ENCODE measurements at regions not wholly inside any gene's neighbourhood (a gene's known extent, or its start where the extent isn't known, plus 50 kb on each side); places are given as distances from the start of the nearest gene placed in this dataset.

- no peak overlapping the region for H3K27ac ChIP-seq (ENCODE audit: low read depth in 1 of 2, low read length in 2 of 2)
- DNase-seq (ENCODE audit: low spot score): no peak
- H3K9me3 ChIP-seq (ENCODE audit: control insufficient read depth in 4 of 4, low read length in 3 of 4): no peaks in the 10 kb centered on the region
- H3K36me3 ChIP-seq (ENCODE audit: control insufficient read depth in 4 of 4, insufficient read depth in 3 of 4, low read depth in 1 of 4, low read length in 3 of 4): no peaks in the 10 kb centered on the region
- no peaks in the 10 kb centered on the region for H3K4me1 ChIP-seq (ENCODE audit: control insufficient read depth in 4 of 4, insufficient read depth in 4 of 4, low read length in 3 of 4)
- TF ChIP-seq FOXA2 (IDR thresholded peaks at IDR 0.05): no peak
- no peak for TF ChIP-seq JUND (IDR thresholded peaks at IDR 0.05)
- TF ChIP-seq CTCF (IDR thresholded peaks at IDR 0.05; ENCODE audit: low read depth, low read length, missing input control): no peak
- TF ChIP-seq NR2F2 (IDR thresholded peaks at IDR 0.05): no peak
- no peak for TF ChIP-seq RXRA (IDR thresholded peaks at IDR 0.05)
- no peak for TF ChIP-seq HNF4G (IDR thresholded peaks at IDR 0.05)
- TF ChIP-seq MAX (IDR thresholded peaks at IDR 0.05): no peak
- no peak for TF ChIP-seq TAF1 (conservative IDR thresholded peaks at IDR 0.05)
- no peak for TF ChIP-seq YY1 (IDR thresholded peaks at IDR 0.05)
- TF ChIP-seq SP1 (IDR thresholded peaks at IDR 0.05): no peak
- H3K27me3 ChIP-seq (ENCODE audit: control insufficient read depth in 4 of 4, insufficient read depth in 4 of 4, low read length in 3 of 4): no peaks in the 10 kb centered on the region
- no peak overlapping the region for H3K4me3 ChIP-seq (ENCODE audit: low read depth in 1 of 3, low read length in 3 of 3)
- WGBS: 87% methylated on average over 3 of the region's 3 CpGs
- no peak overlapping the region for H3K9ac ChIP-seq (ENCODE audit: low read depth in 1 of 2, low read length in 2 of 2)
Measured at GRCh38 chr9:13901176-13901575, 412.8 kb downstream of the NFIB start.

GRCh38 chr9:13900449-13900848 lies 413.5 kb downstream of the NFIB start:
- no peak overlapping the region for H3K4me3 ChIP-seq (ENCODE audit: low read depth in 1 of 3, low read length in 3 of 3)
- H3K9me3 ChIP-seq (ENCODE audit: control insufficient read depth in 4 of 4, low read length in 3 of 4): no peaks in the 10 kb centered on the region
- H3K4me1 ChIP-seq (ENCODE audit: control insufficient read depth in 4 of 4, insufficient read depth in 4 of 4, low read length in 3 of 4): no peaks in the 10 kb centered on the region
- H3K27ac ChIP-seq (ENCODE audit: low read depth in 1 of 2, low read length in 2 of 2): no peak overlapping the region
- WGBS: 71% methylated on average over 5 of the region's 5 CpGs
- no peak for DNase-seq (ENCODE audit: low spot score)
- no peaks in the 10 kb centered on the region for H3K27me3 ChIP-seq (ENCODE audit: control insufficient read depth in 4 of 4, insufficient read depth in 4 of 4, low read length in 3 of 4)
- TF ChIP-seq FOXA1 (IDR thresholded peaks at IDR 0.05) (no peak), RAD21 (IDR thresholded peaks at IDR 0.05) (no peak), HNF4G (IDR thresholded peaks at IDR 0.05) (no peak), EGR1 (IDR thresholded peaks at IDR 0.05; ENCODE audit: low read depth in 2 of 2) (no peak), YY1 (IDR thresholded peaks at IDR 0.05) (no peak), NR2F2 (IDR thresholded peaks at IDR 0.05) (no peak), ATF3 (IDR thresholded peaks at IDR 0.05) (no peak), FOXA2 (IDR thresholded peaks at IDR 0.05) (no peak), JUND (IDR thresholded peaks at IDR 0.05) (no peak), SP1 (IDR thresholded peaks at IDR 0.05) (no peak), GABPA (IDR thresholded peaks at IDR 0.05 in 1 of 2, conservative IDR thresholded peaks at IDR 0.05 in 1 of 2) (no peak), REST (IDR thresholded peaks at IDR 0.05) (no peak), CTCF (IDR thresholded peaks at IDR 0.05; ENCODE audit: low read depth, low read length, missing input control) (no peak), MAX (IDR thresholded peaks at IDR 0.05) (no peak), RXRA (IDR thresholded peaks at IDR 0.05) (no peak), TAF1 (conservative IDR thresholded peaks at IDR 0.05) (no peak)
- H3K36me3 ChIP-seq (ENCODE audit: control insufficient read depth in 4 of 4, insufficient read depth in 3 of 4, low read depth in 1 of 4, low read length in 3 of 4): no peaks in the 10 kb centered on the region
- no peak overlapping the region for H3K9ac ChIP-seq (ENCODE audit: low read depth in 1 of 2, low read length in 2 of 2)
